Gastrocnemius medialis (tissue), 4 donors: ENCODE measurements at regions not wholly inside any gene's neighbourhood (a gene's known extent, or its start where the extent isn't known, plus 50 kb on each side); places are given as distances from the start of the nearest gene placed in this dataset.
A peak's percentile ranks its signal among the peaks of the same experiment; 100 is the strongest.

Source experiments
- ATAC-seq, 2 donors: fragments of 150-250 bp; one replicate each; pipeline ENCODE4 v1.9.1; 2016
- DNase-seq, 2 donors: peaks; one replicate each; pipeline ENCODE4 v3.0.0-alpha.2; 2019
- H3K27ac ChIP-seq, 4 donors: fragments of 200-600 bp; sonication (generic); 1 replicate in 1 of 4; 2 replicates in 3 of 4; pipeline ENCODE4 v1.5.1; 2016 to 2018; ENCODE audit warnings: mild to moderate bottlenecking in 2 of 4, moderate library complexity in 1 of 4
- H3K27me3 ChIP-seq, 3 donors: fragments of 200-600 bp; sonication (generic) in 2 of 3; 1 replicate in 1 of 3; 2 replicates in 2 of 3; pipeline versions ENCODE4 v1.5.1 to v1.6.0; 2016 to 2019; ENCODE audit warnings: mild to moderate bottlenecking in 1 of 3, moderate library complexity in 1 of 3
- H3K36me3 ChIP-seq, 2 donors: fragments of 200-600 bp; sonication (generic) in 1 of 2; one replicate each; pipeline ENCODE4 v1.5.1; 2017 to 2018
- H3K4me1 ChIP-seq, 2 donors: fragments of 200-600 bp; sonication (generic) in 1 of 2; one replicate each; pipeline ENCODE4 v1.5.1; 2016 to 2017; ENCODE audit warnings: mild to moderate bottlenecking in 2 of 2
- H3K4me3 ChIP-seq, 4 donors: fragments of 200-600 bp; sonication (generic) in 3 of 4; 1 replicate in 1 of 4; 2 replicates in 3 of 4; pipeline ENCODE4 v1.5.1; 2016 to 2019; ENCODE audit warnings: mild to moderate bottlenecking in 2 of 4
- H3K9me3 ChIP-seq, 3 donors: fragments of 200-600 bp; sonication (generic) in 2 of 3; 1 replicate in 1 of 3; 2 replicates in 2 of 3; pipeline ENCODE4 v1.5.1; 2016 to 2019
- POLR2A ChIP-seq, 2 donors: fragments of 450-650 bp; IDR thresholded peaks; one replicate each; pipeline ENCODE4 v1.6.1; 2017; ENCODE audit warnings: antibody characterized with exemption in 2 of 2, mild to moderate bottlenecking in 2 of 2, moderate library complexity in 2 of 2
- in situ Hi-C, 4 donors: fragments of 200-750 bp; cut with MboI; loops; one replicate each; pipeline versions ENCODE4 v1.15.0 to v1.8.0; 2017; ENCODE audit warnings: low sequenced_read_pairs in 4 of 4
- intact Hi-C: fragments of 100-400 bp; cut with DNase I; formaldehyde crosslinking; loops from one replicate; pipeline ENCODE4 v1.15.1; 2023; ENCODE audit warnings: low total_unique reads
- TF ChIP-seq, protein P1 (sequence below), 5 experiments: fragments of 450-650 bp in 3 of 5; fragments of 200-600 bp in 2 of 5; sonication (generic) in 2 of 5; IDR thresholded peaks in 4 of 5; conservative IDR thresholded peaks in 1 of 5; 1 replicate in 4 of 5; 2 replicates in 1 of 5; pipeline ENCODE4 v1.5.1; 2016 to 2019; ENCODE audit warnings: antibody characterized with exemption in 5 of 5, mild to moderate bottlenecking in 3 of 5, moderate library complexity in 3 of 5

DNA sequence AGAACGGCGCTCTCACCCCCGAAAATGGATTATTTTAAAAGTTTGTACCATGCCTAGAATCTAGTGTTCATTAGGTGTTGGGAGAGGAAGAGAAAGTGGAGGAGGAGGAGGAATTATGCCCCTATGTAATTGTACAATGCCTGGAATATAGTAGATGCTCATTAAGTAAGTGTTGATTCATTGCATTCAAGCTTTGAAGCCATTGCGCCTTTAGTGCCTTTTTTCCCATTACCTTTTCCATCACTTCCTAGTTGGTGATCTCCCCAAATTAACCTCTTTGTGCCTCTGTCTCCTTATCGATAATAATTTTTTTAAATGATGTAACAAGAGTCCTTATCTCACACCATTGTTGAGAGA is 220.7 kb upstream of the PRICKLE2 start:
- no peaks in the 10 kb centered on the region for H3K9me3 ChIP-seq
- no peak overlapping the region for H3K4me3 ChIP-seq
- no peaks in the 10 kb centered on the region for H3K36me3 ChIP-seq
- TF ChIP-seq POLR2A (IDR thresholded peaks at IDR 0.05), result no peak
- TF ChIP-seq, protein P1, sequence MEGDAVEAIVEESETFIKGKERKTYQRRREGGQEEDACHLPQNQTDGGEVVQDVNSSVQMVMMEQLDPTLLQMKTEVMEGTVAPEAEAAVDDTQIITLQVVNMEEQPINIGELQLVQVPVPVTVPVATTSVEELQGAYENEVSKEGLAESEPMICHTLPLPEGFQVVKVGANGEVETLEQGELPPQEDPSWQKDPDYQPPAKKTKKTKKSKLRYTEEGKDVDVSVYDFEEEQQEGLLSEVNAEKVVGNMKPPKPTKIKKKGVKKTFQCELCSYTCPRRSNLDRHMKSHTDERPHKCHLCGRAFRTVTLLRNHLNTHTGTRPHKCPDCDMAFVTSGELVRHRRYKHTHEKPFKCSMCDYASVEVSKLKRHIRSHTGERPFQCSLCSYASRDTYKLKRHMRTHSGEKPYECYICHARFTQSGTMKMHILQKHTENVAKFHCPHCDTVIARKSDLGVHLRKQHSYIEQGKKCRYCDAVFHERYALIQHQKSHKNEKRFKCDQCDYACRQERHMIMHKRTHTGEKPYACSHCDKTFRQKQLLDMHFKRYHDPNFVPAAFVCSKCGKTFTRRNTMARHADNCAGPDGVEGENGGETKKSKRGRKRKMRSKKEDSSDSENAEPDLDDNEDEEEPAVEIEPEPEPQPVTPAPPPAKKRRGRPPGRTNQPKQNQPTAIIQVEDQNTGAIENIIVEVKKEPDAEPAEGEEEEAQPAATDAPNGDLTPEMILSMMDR (IDR thresholded peaks at IDR 0.05 in 4 of 5, conservative IDR thresholded peaks at IDR 0.05 in 1 of 5), result no peak
- intact Hi-C loops (no loop called here), in situ Hi-C loops (no loop called here)
- DNase-seq (no peak), ATAC-seq (no peak)
- H3K27ac ChIP-seq, result no peak overlapping the region
- peaks cover 0 to 5% of the 10 kb centered on the region in 2 donors for H3K4me1 ChIP-seq
- peaks cover 19 to 47% (median 27%) of the 10 kb centered on the region in 3 donors for H3K27me3 ChIP-seq

DNA sequence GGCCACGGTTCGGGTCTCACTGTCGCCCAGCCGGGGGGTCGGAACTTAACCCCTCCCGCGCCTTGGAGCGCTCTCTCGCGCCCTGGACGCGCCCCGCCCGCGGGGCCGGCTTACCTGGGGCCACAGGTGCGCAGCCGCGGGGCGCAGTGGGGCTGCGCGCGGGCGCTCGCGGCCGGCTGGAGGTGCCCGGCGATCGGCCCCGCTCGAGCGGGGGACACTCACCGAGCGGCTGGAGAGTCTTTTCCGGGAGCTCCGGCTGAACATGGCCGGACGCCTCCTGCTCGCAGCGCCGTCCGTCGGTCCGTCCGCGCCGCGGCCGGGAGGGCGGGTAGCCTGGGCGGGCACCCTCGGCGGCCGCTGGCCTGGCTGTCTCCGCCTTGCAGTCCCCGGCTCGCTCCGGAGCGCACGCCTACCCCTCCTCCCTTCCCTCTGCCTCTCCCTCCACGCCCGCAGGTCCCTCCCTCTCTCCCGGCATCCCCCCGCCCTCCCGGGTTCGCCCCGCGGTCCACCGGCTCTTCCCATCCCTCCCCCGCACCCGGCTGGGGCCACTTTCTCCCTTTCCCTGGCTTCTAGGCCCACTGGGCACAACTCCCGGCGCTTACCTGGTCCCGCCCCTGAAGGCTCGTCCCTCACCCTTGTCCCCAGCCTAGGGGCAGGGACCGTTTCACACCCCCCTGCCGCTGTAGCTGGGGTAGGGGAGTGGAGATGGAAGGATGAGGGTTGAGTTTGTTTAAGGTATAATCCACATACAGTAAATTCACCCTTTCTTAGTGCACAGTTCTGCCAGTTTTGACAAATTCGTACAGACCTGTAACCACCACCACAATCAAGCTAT is 220.1 kb upstream of the PRICKLE2 start:
- in situ Hi-C loops (no loop called here), intact Hi-C loops (no loop called here)
- Histone ChIP-seq H3K4me1 (peaks cover 0 to 5% of the 10 kb centered on the region in 2 donors), H3K4me3 (peak overlapping the region; percentile 22 to 35 (median 27)), H3K27me3 (peaks cover 19 to 47% (median 27%) of the 10 kb centered on the region in 3 donors), H3K27ac (no peak overlapping the region), H3K36me3 (no peaks in the 10 kb centered on the region), H3K9me3 (no peaks in the 10 kb centered on the region)
- TF ChIP-seq, protein P1 (IDR thresholded peaks at IDR 0.05 in 4 of 5, conservative IDR thresholded peaks at IDR 0.05 in 1 of 5), result no peak
- TF ChIP-seq POLR2A (IDR thresholded peaks at IDR 0.05), result no peak
- DNase-seq (no peak), ATAC-seq (no peak)

GRCh38 chr3:64444490-64445108 is 219.3 kb upstream of the PRICKLE2 start:
- Histone ChIP-seq H3K27me3 (peaks cover 19 to 47% (median 27%) of the 10 kb centered on the region in 3 donors), H3K36me3 (no peaks in the 10 kb centered on the region), H3K9me3 (no peaks in the 10 kb centered on the region), H3K4me1 (peaks cover 0 to 5% of the 10 kb centered on the region in 2 donors), H3K4me3 (peak overlapping the region; percentile 22 to 35 (median 27)), H3K27ac (no peak overlapping the region)
- intact Hi-C loops (no loop called here), in situ Hi-C loops (no loop called here)
- DNase-seq, result no peak
- TF ChIP-seq, protein P1 (IDR thresholded peaks at IDR 0.05 in 4 of 5, conservative IDR thresholded peaks at IDR 0.05 in 1 of 5), result no peak
- TF ChIP-seq POLR2A (IDR thresholded peaks at IDR 0.05), result no peak
- no peak for ATAC-seq

DNA sequence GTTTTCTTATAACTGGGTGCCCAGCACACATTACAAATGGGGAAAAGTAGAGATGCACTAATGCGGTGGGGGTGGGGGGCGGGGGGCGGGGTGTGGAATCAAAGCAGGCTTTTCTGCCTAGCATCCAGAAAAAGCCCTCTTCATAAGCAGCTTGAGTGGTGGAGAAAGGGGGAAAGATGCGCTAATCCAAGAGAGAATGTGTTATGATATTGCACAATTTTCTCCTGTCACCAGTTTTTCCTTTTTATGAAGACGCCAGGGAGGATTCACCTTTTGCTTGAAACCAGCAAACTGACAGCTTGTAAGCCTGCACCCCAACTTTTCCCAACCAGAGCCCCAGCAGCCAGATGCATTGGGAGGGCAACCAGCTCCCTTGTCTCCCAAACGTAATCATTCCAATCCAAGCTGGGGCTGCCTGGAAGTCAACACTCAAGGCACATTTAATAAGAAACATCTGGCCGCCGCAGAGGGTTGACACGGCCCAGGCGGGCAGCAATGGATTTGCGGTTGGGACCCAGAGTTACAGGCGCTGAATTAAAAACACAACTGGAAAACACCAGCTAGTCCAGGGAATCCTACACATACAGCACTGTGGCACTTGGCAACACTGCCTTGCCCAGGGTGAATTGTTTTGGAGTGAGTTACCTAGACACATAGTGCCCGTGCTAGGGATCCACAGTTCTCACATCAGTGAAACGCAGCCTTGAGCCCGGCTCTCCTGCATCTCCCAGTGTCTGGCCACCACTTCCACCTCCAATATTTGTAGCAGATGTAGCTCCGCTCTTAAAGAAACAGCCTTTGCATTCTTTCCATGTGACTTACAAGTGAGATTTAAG is 218.5 kb upstream of the PRICKLE2 start:
- no peak for TF ChIP-seq POLR2A (IDR thresholded peaks at IDR 0.05)
- TF ChIP-seq, protein P1 (IDR thresholded peaks at IDR 0.05 in 4 of 5, conservative IDR thresholded peaks at IDR 0.05 in 1 of 5), result no peak
- Histone ChIP-seq H3K36me3 (no peaks in the 10 kb centered on the region), H3K9me3 (no peaks in the 10 kb centered on the region), H3K27me3 (peaks cover 19 to 47% (median 27%) of the 10 kb centered on the region in 3 donors), H3K27ac (no peak overlapping the region), H3K4me3 (no peak overlapping the region), H3K4me1 (peaks cover 0 to 5% of the 10 kb centered on the region in 2 donors)
- in situ Hi-C loops (no loop called here), intact Hi-C loops (no loop called here)
- no peak for ATAC-seq
- DNase-seq, result no peak
